GM06990 (cell line): ENCODE measurements at regions not wholly inside any gene's neighbourhood (a gene's known extent, or its start where the extent isn't known, plus 50 kb on each side); places are given as distances from the start of the nearest gene placed in this dataset.

Experiments
- DNase-seq: peaks from one replicate; pipeline ENCODE4 v3.0.0-alpha.2; 2011; ENCODE audit not compliant: insufficient read length; ENCODE audit errors: extremely low read depth
- H3K27me3 ChIP-seq: replicated peaks from 2 replicates; pipeline ENCODE4 v1.6.0; 2011; ENCODE audit warnings: low read length; ENCODE audit not compliant: control insufficient read depth, insufficient read depth
- H3K36me3 ChIP-seq: 2 replicates; pipeline ENCODE4 v1.5.1; 2011; ENCODE audit warnings: low read length; ENCODE audit not compliant: control insufficient read depth, insufficient read depth
- H3K4me3 ChIP-seq: replicated peaks from 2 replicates; pipeline ENCODE4 v1.5.1; 2011; ENCODE audit warnings: low read depth, mild to moderate bottlenecking, control low read depth, low read length
- TF ChIP-seq, protein P1 (sequence below): IDR thresholded peaks from 2 replicates; pipeline ENCODE4 v1.5.1; 2011; ENCODE audit warnings: low read length, control low read depth, mild to moderate bottlenecking, inconsistent platforms; ENCODE audit not compliant: insufficient read depth, poor library complexity, severe bottlenecking

DNA sequence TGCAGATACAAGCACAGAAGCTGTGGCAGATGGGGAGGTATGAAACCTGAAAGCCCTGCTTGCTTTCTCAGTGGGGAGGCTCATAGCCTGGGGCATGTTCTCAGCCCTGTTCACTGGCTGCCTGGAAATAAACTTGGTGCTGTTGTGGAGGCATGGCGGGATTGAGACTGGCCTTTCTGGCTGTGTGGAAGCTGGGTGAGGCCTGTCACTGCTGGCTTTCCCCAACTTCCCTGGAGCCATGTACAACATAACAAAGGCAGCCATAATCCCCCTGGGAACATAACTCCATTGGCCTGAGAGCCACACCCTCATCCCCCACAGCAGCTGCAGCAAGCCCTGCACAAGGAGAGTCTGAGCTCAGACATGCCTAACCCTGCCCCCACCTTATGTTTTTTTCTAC, 237.7 kb upstream of the TLL1 start:
- DNase-seq = no peak
- Histone ChIP-seq H3K4me3 (no peak overlapping the region), H3K27me3 (no peaks in the 10 kb centered on the region), H3K36me3 (no peaks in the 10 kb centered on the region)
- TF ChIP-seq, protein P1, sequence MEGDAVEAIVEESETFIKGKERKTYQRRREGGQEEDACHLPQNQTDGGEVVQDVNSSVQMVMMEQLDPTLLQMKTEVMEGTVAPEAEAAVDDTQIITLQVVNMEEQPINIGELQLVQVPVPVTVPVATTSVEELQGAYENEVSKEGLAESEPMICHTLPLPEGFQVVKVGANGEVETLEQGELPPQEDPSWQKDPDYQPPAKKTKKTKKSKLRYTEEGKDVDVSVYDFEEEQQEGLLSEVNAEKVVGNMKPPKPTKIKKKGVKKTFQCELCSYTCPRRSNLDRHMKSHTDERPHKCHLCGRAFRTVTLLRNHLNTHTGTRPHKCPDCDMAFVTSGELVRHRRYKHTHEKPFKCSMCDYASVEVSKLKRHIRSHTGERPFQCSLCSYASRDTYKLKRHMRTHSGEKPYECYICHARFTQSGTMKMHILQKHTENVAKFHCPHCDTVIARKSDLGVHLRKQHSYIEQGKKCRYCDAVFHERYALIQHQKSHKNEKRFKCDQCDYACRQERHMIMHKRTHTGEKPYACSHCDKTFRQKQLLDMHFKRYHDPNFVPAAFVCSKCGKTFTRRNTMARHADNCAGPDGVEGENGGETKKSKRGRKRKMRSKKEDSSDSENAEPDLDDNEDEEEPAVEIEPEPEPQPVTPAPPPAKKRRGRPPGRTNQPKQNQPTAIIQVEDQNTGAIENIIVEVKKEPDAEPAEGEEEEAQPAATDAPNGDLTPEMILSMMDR = no peak

- Histone ChIP-seq H3K36me3 (no peaks in the 10 kb centered on the region), H3K4me3 (no peak overlapping the region), H3K27me3 (no peaks in the 10 kb centered on the region)
- no peak for DNase-seq
- TF ChIP-seq, protein P1 = no peak
Measured at GRCh38 chr4:165635951-165636350, 237.1 kb upstream of the TLL1 start.

GRCh38 chr4:165651901-165652300, 221.1 kb upstream of the TLL1 start:
- DNase-seq = no peak
- TF ChIP-seq, protein P1 = no peak
- H3K27me3 ChIP-seq = no peaks in the 10 kb centered on the region
- no peaks in the 10 kb centered on the region for H3K36me3 ChIP-seq
- H3K4me3 ChIP-seq = no peak overlapping the region

DNA sequence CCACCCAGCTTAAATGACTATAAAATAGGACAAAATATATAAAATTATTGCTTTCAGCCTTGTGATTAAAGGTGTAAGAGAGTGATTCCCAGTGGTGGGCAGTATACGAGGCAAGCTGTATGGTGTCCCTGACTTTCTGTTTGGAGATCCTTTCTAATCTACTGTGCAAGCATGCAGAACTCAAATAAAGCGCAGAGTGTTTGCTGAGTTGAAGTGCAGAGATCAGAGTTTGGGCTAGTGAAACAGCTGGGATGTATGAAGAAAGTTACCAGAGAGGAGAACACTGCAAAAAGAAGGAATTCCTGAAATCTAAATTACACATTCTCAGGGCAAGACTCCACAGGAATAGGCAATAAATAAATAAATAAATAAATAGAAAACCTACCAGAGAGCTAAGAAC, 218.5 kb upstream of the TLL1 start:
- H3K27me3 ChIP-seq = no peaks in the 10 kb centered on the region
- DNase-seq = no peak
- no peaks in the 10 kb centered on the region for H3K36me3 ChIP-seq
- TF ChIP-seq, protein P1 = no peak
- H3K4me3 ChIP-seq = no peak overlapping the region

DNA sequence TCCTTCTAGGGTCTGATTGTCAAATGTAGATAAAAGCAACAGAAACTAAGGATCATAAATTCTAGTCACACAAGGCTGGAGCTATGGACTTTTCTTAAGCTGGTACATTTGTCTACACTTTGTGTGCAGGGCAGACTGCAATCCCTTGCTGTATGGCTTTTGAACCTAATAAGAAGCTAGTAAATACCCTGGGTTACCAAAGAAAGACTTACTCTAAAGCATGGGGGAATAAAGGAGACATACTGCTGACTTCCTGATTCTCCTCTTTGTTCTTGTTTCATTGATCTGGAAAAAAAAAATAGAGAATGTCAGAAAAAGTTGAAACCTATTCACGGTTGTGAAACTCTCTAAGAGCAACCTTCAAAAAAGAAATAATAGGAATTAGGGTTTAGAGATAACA, 216.6 kb upstream of the TLL1 start:
- TF ChIP-seq, protein P1 = no peak
- Histone ChIP-seq H3K27me3 (no peaks in the 10 kb centered on the region), H3K36me3 (no peaks in the 10 kb centered on the region), H3K4me3 (no peak overlapping the region)
- no peak for DNase-seq

DNA sequence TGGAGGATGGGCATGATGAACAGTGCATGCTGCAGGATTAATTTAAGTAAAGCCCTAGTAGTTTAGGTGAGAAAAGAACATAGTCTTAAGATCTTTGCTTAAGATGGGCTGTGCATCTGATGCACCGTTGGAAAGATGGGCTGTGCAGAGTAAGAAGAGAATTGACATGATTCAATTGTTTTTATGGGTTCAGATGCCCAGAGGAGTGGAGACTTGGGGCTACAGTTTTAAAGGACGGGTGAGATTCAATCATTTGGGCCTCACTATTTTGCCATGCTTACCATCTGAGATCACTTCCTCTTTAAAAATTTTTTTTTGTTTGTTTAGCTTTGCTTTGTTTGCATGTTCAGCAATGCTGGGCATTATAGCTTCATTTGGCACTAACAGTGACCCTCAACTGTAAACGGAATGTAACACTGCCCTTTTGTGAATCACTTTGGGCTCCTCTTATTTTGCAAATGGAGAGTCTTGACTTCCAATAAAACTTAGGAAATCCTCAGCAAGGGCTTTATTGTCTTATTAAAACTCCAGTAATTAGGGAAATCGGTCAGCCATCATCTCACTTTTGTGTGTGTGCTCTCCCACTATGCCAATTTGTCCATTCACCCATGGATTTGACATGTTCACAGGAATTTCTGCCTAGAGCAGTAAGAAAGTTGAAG, 216.1 kb upstream of the TLL1 start:
- no peaks in the 10 kb centered on the region for H3K36me3 ChIP-seq
- H3K27me3 ChIP-seq = no peaks in the 10 kb centered on the region
- no peak for DNase-seq
- no peak overlapping the region for H3K4me3 ChIP-seq
- TF ChIP-seq, protein P1 = no peak
